Stimulated activated CD4-positive, alpha-beta T cell treated with anti-CD3 and anti-CD28 coated beads, TNF-alpha, amount 100 ng/mL, for 48 hours (primary cell): ENCODE measurements at regions not wholly inside any gene's neighbourhood (a gene's known extent, or its start where the extent isn't known, plus 50 kb on each side); places are given as distances from the start of the nearest gene placed in this dataset.
"Not testable (repeated sequence)": the region's sequence is repeated elsewhere in the genome, so short reads cannot be mapped to it uniquely, and the experiment has no call there.

Source experiments
- DNase-seq, 3 donors: peaks; one replicate each; pipeline ENCODE4 v3.0.0-alpha.2; 2020; ENCODE audit warnings: low read depth in 3 of 3

GRCh38 chr2:216949700-216950413, 90.0 kb upstream of the TNP1 start:
- no peak for DNase-seq

GRCh38 chr2:216947055-216947454, 87.2 kb upstream of the TNP1 start:
- no peak for DNase-seq

- DNase-seq = no peak
Measured at GRCh38 chr2:216944733-216945132, 84.9 kb upstream of the TNP1 start.

GRCh38 chr2:216943109-216943508, 83.2 kb upstream of the TNP1 start:
- no peak for DNase-seq

DNA sequence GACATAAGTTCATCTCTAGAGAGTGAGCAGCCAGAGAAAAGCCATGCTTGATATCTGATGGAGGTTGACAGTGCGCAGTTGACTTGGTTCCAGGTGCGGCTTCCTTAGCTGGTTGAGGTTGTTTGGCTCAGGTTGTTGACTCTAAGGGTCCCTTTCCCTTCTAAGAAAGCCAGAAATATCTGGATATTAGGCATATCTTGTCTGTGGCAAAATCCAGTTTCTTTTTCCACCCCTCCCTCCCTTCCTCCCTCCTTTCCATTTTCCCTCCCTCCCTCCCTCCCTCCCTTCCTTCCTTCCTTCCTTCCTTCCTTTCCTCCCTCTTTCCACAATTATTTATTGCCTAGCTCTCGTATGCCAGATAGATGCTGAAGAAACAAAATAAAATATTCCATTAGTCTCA, 82.6 kb upstream of the TNP1 start:
- no peak for DNase-seq

DNA sequence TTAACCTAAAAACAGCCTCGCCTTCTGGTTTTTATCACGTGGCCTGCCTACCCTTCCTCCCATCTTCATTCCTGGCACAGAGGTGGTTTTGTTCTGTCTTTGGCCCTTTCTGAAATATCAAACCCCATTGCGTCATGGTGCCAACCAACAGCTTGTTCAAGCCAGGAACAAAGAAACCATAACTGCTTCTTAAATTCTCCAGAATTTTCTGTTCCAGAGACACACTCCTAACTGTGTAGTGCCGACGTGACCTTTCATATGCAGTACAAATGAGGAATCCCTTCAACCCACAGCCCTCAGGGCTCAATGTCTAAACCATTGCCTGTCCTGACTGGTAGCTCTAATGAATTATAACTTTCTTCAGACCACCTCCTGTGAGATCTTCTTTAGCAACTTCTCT, 82.2 kb upstream of the TNP1 start:
- no peak for DNase-seq

DNA sequence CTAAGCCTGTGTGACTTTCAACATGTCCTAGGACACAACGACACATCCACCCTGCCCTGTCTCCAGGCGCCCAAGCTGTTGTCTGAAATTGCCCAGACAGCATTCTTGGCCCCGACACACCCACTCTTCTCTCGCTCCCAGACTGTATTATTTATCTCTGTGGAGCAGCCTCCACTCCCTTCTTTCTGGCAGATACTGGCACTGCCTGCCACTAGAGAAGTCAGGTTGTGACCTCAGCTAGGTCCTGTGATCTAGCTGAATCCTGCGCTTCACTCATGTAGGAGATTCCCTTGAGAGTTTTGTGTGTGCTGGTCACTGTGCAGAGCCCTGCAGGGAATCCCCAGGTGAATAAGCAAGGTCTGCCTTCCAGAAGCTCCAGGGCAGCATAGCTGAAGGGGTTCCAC, 77.1 kb upstream of the TNP1 start:
- DNase-seq = no peak

DNA sequence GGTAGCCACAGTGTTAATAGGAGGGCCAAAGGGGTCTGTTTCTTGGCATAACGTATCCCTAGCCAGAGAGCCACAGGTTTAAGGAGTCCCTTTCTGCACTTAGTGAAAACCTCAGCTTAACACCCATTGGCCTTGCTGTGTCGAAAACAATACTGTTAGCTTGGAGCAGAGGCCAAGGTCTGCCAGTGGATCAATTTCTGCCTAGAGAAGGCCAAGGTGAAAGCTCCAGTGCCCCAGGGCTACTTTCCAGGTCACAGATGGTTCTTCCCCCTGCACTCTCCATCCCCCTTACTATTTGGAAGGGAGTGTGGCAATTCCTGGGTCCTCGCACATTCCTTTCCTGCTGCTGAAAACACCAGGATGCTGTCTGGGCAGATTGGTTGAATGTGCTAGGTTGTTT, 74.8 kb upstream of the TNP1 start:
- no peak for DNase-seq

- no peak for DNase-seq
Measured at GRCh38 chr2:216934151-216934550, 74.3 kb upstream of the TNP1 start.

- no peak for DNase-seq
Measured at GRCh38 chr2:216932863-216933548, 73.1 kb upstream of the TNP1 start.

DNA sequence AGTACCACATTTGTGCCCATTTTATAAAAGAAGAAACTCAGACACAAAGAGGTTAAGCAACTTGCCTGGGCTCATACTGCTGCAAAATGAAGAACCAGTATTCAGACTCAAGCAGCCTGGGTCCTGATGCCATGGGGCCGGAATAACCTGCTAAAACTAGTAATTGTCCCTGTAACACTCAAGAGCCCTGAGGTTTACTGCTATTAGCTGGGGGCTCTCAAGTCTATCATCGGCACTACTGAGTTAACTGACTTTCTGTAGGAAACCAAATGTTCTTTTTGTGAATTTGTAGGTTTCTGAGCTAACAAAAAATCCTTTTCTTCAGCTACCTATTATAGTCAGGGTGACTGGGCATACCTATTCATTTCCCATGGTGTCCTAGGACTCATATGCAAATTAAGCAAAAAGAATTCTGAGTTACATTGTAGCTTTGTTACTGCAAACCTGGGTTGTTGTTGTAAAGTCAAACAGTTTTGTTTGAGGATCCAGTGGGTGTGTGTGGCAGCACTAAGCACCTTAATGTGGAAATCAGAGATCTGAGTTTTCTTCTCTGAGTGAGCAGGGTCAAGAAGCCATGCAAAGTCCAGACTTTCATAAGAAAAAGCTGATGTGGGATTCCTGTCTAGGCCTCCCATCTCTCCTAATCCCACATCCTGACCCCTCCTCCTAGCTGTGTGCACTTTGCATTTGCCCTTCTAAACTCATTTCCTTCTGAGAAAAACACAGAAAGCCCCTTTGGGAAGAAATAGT, 72.4 kb upstream of the TNP1 start:
- DNase-seq = no peak

DNA sequence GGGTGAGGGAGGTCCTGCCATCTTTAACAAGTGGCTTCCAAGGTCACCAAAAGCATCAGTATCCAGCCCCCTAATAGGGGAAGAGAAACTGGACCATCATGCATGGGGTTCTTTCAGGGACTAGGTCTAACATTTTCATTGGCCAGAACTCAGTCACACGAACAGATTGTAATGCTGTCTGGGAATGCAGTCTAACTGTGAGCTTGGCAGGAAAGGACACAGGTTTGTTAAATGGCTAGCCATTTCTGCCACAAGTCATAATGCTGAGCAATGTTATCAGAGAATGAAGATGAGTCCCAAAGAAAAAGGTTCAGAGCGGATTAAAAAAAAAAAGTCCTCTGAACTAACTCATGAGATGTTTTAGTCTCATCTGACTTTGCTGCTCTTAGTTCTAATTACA, 70.9 kb upstream of the TNP1 start:
- DNase-seq = no peak

DNA sequence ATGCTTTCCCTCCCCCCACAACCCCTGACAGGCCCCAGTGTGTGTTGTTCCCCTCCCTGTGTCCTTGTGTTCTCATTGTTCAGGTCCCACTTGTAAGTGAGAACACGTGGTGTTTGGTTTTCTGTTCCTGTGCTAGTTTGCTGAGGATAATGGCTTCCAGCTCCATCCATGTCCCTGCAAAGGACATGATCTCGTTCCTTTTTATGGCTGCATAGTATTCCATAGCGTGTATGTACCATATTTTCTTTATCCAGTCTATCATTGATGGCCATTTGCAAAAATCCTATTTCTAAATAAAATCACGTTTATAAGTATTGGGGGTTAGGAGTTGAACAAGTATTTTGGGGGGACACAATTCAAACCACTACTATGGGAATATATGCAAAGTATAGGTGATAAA, 69.5 kb upstream of the TNP1 start:
- DNase-seq = not testable (repeated sequence)

- no peak for DNase-seq
Measured at GRCh38 chr2:216927163-216927562, 67.3 kb upstream of the TNP1 start.

DNA sequence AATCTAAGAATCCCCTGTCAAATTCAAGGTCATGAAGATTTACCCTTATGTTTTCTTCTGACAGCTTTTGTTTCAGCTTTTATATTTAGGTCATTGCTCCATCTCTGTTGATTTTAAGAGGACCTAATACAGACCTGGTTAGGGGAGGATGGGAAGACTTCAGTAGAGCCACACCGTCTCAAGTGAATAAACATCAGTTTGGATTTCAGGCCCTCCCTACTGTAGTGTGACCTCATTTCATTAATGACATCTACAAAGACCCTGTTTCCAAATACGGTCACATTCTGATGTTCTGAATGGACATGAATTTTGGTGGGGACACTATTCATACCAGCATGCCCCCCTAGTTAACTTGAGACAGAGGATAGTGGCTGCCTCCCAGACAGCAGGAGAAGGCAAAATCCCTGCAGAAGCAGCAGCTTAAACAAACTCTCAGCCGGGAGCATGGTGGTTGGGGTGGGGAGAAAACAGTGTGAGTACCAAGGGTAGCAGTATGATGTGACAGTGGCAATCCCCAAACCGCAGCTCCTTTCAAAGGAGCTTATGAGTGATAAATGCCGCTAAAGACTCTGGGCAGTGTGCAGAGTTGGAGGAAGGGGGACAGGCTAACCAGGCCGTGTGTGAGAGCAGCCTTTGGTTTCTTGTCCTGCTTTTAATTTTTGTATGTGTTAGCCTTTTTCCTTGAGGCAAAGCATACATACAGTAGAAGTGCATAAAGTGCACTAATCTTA, 65.9 kb upstream of the TNP1 start:
- DNase-seq = no peak

DNA sequence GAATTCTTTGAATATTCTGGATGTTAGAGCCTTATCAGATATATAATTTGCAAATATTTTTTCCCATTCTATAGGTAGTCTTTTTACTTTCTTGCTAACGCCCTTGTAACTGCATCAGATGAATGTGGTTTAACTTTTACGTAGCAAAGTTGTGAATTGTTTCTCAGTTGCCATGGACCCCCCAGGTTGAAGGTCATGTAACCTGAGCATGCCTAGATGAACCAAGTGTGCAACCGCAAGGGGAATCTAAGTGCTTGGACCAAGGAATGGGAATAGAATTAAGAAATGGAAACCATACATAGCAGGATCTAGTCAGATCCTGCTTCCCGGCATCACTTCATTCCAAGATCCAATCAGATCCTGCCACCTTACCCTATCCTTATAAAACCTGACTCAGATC, 65.1 kb upstream of the TNP1 start:
- DNase-seq = no peak

- no peak for DNase-seq
Measured at GRCh38 chr2:216923706-216924105, 63.8 kb upstream of the TNP1 start.

DNA sequence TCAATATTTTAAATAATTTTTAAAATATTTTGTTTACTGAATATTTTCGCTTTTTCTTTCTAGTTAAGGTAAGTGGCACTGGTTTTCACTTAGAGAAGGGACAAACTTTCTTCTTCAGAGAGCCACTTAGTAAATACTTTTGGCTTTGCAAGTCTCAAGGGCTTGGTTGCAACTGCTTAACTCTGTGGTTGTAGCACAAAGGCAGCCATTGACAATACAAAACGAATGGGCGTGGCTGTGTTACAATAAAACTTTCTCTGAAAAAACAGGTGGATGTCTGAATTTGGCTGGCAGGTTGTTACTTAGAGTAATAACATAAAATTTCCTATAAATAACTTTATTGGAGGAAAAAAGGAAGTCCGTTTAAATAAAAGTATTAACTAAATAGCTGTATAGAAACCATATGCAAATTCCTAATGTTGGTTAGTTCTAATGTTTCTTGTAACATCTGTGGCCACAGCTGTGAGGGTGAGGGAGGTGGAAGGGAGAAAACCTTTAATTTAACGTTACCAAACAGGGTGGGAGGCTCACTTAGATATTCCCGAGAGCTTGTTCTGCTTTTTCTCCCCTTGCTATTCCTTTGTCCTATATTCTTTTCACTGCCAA, 62.4 kb upstream of the TNP1 start:
- no peak for DNase-seq

DNA sequence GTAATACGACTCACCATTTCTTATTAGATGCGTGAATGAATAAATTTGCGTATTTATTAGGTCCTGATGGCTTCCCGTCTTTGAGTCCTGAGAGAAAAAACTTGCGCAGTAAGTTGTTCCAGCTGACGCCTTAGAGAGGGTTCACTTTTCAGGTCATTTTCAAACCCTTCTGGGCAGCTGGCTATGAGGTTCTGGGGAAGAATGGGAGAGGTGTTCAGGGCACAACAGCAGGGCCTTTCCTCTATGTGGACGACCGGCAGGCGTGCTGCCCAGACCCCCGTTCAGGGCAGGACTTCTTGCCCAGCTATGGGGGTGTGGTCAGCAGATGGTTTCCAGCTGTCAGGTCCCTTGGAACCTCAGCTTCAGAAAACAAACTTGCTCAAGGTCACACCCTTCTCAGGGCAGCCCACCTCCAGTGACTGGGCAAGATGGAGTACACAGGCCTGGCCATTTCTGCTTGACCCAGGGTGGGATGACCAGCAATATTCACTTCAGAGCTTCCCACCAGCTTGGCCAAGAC, 61.1 kb upstream of the TNP1 start:
- no peak for DNase-seq

GRCh38 chr2:216920143-216920876, 60.4 kb upstream of the TNP1 start:
- DNase-seq = no peak

- no peak for DNase-seq
Measured at GRCh38 chr2:216918088-216918680, 58.3 kb upstream of the TNP1 start.
